GM18517 (cell line): ENCODE measurements at regions not wholly inside any gene's neighbourhood (a gene's known extent, or its start where the extent isn't known, plus 50 kb on each side); places are given as distances from the start of the nearest gene placed in this dataset.

ENCODE experiments used
- ATAC-seq: cut with Tn5 transposase; IDR thresholded peaks from one replicate; pipeline ENCODE4 v1.9.1; 2021; ENCODE audit warnings: mild to moderate bottlenecking, moderate library complexity; ENCODE audit not compliant: unreplicated experiment

DNA sequence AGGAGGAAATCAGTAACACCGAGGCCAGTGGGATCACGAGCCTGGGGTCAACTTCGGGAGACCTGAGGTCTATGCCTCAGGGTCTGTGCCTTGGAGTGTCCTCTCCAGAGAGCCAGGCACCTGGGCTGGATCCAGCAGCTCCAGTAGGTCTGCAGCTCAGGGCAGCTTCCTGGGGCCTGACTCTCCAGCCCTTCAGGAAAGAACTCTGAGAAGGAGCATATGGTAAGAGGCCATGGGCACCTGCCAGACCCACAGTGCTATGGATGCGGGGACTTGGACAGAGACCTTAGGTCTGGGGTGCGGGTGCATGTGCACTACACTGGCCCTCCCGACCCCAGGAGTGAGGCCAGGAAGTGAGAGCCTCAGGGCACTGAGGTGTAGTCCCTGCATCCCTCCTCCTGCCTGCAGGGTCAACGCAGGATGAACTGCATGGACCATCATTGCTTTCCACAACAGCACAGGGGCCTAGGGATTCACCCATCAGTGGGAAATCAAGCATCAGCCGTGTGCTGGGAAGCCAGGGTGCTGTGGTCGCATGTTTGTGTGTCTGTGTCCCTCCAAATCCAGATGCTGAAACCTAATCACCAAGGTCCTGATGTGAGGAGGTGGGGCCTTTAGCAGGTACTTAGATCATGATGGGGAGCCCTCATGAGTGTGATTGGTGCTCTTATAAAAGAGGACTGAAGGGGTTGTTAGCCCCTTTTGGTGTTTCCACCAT lies 210.9 kb upstream of the CST7 start:
- no peak for ATAC-seq

DNA sequence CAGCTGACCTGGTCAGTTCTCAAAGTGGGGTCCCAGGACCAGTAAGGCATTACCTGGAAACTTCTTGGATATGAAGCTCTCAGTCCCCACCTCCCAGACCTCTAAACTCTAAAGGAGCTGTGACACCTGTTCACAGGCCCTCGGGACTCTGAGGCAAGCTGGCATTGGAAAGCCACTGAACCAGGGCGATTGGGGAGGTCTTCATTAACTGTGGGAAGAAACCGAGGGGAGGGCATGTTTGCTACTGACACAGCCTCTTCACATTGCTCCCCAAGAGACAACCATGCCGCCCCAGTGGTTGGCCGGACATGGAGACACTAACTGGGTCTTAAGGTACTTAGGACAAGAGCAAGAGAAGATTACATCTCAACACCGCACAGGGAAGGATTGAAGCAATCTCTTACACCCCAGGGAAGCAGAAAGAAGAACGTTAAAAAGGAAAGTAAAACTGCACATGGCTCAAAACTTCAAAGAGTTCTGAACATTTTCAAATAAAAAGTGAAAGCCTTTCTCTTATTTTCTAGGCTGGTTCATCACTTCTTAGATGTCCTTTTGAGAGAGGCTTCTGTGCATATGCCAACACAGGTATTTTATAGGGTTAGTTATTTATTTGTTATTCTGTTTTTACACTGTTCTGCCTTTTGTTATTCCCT lies 210.0 kb upstream of the CST7 start:
- no peak for ATAC-seq

DNA sequence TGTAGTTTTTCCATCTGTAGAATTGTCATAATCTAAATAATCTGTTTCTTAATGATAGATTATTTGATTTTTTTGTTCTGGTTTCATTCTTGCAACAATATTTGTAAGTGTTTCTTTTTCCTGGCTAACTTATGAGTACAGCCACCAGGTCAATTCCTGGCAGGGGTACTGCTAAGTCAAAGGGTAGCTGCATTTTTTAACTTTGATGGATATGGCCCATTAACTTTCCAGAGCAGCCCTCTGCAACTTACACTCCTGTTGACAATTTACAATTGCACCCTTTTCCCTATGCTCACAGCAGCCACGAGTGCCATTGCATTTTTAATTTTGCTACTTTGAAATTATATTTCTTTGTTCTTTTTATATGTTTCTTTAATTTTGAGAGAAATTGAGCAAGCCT lies 209.3 kb upstream of the CST7 start:
- ATAC-seq = no peak

DNA sequence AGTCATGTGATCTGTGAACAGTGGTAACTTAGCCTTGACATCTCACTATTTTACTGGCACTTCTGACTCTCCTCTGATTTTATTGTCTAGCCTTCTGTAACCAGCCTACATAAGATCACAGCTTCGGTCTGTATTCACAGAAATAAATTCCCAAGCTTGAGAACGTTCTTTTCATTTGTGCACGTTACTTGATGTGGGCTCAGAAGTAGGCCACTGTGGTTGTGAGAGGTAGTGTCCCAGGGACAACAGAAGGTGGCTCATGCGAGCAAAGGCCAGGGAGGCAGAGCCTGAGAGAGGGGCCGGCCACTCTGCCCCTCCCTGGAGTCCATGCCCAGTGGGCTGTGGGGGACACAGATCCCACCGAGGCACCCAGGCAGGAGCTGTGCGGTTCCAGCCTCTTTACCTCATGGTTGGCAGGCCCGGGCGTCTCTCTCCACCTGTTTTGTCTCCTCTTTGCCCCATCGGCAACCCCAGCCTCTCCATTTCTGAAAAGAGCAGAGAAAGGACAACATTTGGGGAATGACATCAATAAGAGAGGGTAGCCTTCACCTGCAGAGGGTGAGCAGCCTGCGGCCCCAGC lies 207.5 kb upstream of the CST7 start:
- ATAC-seq = no peak

DNA sequence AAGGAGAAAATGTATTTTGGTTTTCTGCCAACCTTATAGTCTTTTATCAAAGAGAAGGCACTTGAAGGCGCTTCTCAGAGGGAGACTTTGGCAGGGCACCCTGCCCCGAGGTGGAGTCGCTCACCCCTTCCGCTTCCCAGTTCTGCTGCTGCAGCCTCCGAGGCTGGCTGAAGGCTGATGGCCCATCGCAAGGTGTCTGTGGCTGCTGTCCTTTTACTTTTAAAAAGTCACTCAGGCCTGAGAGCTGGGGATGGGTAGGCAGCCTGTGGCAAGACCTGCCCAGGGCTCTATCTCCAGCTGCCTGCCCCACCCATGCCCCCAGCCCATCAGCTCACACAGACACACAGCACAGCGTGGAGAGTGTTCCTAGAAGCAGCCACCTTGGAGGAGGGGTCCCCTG lies 206.6 kb upstream of the CST7 start:
- ATAC-seq = no peak

DNA sequence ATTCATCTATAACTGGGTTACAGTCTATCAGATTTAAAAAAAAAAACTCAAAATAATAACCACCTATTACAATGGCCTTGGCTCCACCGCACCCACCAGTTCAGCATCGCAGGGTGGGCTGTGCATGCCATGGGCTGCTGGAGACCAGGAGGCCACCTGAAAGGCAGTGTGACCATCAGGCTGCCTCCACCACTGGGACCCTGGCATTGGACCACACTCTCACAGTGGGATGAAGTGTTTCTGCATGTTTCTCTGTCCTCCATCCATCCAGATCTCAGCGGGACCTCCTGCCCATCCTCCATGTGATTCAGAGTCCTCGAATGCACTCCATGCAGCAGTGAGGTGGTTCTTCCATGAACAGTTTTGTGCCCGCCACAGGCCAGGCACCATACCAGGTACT lies 206.1 kb upstream of the CST7 start:
- no peak for ATAC-seq

DNA sequence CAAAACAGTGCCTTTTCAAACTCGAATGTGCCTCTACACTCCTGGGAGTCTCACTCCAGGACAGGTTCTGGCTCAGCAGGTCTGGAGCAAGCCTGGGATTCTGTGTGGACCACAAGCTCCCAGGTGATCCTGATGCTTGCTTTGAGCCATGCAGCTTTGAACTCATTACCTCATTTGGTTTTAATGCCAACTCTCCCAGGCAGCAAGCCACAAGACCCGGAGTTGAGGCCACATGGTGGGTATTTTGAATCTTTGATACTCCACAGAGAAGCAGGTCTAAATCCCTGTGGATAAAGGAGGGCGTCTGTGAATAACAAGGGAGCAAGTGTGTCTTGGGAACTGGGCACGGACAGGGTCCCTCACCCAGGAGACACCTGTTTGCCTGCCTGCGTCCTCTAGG lies 205.4 kb upstream of the CST7 start:
- no peak for ATAC-seq

DNA sequence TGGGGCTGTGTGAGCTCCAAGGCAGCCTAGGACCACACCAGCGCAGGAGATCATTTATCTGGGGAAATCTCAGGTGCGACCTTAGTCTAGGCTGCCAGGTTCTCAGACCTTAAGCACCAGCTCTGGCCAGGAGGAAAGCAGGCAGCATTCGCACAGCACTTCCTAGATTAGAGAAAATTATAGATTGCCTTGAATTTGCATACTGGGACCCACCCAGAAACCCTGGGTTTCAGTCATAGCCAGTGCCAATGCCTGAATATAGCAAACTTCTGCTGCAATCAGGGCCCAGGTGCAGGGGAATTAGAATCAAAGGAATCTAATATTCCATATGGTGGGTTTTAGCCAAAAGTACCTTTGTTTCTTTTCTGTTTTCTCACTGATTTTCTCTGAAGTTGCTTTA lies 204.3 kb upstream of the CST7 start:
- no peak for ATAC-seq

DNA sequence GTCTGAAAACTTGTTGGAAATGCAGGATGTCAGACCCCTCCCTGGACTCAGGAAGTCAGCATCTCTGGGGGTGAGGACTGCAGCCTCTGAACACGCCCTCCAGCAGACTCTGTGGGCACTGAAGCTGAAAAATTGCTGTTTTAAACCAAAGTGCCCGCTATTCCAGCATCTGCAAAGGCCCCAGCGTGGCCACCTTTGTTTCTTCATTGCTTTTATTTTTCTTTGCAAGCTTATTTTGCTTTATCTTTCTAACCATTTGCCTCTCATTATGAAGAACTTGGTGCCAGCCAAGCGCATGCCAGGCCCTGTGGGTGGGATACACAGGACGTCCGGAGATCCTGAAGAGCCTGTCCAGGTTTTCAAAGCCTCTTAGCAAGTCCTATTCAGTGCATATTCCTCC lies 203.9 kb upstream of the CST7 start:
- no peak for ATAC-seq

DNA sequence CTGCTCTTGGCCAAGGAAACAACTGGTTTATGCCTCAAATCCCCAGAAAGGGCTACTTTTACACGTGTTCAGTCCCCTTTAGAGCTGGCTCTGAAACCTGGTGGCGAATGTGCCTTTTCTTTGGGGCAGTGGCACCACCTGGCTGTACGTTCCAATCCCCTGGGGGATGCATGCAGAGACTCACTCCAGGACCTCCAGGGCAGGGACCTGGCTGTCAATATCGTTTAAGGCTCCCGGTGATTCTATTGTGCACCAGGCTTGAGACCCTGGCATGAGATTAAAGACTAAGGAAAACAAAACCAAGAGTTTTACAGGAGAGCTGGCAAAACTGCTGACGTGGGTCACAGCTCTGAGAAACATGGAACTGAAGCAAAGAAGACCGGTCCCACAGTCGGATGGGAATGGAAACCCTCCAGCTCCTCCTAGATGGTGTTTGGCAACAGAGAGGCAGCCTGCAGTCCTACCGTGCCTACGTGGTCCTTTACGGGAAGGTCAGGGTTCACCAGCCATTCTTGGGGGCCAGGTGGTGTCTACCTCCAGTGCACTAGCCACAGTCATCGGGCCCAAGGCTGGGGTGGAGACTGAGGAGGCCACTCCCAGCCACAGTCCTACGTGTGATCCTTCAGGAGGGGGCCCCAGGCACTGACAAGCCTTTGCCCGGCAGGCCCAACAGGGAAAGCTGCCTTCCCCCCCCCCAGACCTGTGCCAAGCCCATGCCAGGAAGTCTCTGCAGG lies 203.3 kb upstream of the CST7 start:
- no peak for ATAC-seq

DNA sequence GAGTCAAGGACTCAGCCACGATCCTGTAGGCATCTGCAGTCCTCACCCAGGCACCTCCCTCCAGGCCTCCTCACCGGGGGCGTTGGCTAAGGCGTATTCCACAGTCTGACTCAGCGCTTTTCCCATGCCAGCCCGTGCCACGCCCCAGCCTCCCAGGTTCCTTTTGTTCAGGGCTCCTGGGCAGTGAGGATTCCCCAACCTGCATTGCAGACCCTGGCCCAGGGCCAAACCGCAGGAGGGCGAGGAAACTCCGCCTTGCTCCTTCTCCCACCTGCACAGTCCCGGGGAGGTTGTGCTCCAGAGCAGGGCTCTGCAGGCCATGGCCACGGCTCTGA lies 202.8 kb upstream of the CST7 start:
- ATAC-seq = no peak

DNA sequence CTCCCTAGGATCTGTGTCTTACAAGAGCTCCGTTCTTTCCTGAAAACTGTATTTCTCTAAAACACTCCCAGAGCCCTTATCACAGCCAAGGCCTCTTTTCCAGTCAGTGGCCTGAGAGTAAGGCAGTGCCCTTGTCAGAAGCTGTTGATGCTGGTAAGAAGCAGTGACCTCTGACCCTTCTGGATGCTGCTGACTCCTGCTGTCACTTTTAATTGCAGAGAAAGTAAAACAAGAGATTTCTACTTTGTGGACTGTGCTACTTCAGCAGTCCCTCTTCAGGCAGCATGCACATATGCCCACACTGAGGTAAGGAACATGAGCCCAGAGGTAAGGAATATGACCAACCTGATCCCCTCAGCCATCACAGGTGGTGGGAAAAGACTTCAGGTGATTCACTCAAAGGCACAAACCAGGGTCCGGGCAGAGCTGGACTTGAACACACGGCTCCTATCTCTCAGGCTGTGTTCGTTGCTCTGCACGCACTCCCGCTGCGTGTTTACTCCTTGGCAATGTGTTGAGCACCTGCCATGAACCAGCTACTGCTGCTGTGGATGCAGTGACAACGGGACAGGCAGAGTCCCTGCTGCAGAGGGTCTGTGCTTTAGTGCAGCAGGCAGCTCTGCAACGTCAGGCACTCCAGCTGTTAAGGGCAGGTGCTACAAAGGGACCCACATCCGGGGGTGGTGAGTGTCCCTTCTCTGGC lies 201.9 kb upstream of the CST7 start:
- ATAC-seq = no peak

DNA sequence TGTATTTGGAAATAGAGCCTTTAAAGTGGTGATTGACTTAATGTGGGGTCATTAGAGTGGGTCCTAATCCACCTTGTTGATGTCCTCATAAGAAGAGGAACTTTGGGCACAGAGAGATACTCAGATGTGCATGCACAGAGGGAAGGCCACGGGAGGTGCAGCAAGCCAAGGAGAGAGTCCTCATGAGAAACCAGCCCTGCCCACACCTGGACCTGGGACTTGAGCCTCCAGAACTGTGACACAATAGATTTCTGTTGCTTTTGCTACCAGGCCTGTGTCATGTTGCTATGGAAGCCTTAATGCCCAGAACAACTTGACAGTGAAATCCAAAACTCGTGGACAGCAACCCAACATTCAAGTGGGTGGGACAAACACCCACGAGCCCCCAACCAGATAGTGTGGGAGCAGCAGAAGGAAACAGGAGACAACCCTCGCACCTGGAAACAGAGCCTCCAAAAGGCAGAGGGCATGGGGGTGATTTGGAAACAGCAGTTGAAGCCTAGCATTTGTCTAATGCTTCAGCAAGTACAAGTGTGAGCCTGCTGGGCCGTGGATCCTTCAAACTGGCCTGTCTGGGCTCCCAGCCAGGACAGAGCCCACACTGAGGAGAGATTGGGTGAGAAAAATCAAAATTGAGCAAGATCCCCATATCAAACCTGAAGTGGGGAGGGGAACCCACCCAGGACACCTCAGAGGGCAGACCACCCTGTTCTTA lies 201.0 kb upstream of the CST7 start:
- ATAC-seq = no peak

DNA sequence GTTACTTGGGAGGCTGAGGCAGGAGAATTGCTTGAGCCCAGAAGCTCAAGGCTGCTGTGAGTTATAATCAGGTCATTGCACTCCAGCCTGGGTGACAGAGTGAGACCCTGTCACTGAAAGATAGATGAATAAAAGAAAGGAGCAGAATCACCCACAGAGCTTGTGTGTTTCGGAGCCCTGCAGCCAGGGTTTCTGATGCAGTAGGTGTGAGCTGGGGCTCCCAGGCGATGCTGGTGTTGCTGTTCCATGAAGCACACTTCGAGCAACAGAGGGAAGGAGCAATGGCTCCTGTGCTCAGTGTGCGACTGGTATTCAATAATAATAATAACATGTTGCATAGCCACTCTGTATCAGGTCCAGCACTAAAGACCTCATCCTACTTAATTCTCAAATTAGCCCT lies 197.5 kb upstream of the CST7 start:
- ATAC-seq = no peak

DNA sequence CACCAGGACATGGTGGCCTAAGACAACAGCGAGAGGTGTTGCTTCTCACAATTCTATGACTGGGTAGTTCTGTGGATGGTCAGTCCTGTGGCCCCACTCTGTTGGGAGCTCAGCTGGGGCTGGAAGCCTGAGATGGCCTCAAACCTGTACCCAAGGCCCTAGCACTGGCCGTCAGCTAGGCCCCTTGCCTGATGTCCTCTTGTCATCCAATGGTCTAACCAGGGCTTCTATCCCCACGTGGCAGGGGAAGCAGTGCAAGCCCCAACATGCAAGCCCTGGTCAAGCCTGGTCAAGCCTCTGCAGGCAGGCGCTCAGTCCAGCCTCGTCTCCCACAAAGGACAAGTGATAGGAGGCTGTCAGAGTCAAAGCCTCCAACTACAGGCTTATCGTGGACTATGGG lies 196.5 kb upstream of the CST7 start:
- ATAC-seq = no peak

DNA sequence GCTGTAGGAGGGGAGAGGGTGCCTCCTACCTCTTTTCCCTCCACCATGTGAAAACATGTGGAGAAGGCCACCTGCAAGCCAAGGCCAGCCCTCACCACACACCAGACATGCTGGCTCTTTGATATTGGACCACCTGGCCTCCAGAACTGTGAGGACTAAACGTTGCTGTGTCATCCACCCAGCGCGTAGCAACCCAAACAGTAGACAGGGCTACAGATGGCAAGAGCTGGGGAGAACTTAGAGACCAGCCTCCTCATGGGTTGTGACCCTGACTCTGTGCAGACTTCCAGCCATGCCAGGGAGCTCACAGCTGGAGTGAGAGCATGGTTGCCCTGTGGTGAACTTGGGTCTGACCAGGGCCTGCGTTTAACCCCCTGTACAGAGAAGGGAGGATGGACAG lies 195.9 kb upstream of the CST7 start:
- no peak for ATAC-seq

DNA sequence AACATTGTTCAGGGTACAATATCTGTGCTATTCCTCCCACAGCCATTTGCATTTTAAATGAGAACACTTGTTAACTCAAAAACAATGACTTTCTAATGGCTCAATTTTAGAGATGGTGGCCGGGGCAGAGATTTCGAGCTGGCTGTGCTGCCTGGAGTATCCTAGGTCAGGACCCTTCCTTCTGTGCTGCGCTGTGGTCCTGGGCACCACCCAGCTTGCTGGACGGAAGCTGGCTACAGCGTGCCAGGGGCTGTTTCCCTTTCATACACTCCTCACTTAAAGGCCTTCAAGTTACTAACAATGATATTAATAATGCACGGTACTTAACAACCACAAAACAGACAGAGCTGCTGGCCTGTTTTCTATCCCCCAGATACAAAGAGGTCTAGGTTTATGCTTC lies 194.4 kb upstream of the CST7 start:
- ATAC-seq = no peak

DNA sequence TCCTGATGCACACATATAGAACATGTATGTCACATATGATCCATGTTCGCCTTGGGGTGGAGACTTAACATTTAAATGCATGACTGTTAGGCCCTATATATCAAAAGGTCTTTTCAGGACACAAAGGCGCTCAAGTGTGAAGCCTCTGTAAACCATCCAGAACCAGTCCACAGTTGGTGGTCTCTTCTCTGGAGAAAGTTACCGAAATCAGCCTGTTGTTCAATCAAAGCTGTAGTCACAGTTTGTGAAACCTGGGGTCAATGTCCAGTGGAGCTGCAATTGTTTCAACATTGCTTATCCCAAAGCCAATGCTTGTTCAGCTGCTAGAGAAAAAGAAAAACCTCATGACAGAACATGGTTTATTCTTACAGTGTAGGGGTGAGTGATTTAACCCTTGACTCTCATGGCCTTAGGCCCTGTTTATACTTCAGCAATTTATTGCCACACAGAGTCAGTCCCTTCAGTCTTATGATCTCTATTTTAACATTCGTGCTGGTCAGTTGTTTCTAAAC lies 193.6 kb upstream of the CST7 start:
- no peak for ATAC-seq

DNA sequence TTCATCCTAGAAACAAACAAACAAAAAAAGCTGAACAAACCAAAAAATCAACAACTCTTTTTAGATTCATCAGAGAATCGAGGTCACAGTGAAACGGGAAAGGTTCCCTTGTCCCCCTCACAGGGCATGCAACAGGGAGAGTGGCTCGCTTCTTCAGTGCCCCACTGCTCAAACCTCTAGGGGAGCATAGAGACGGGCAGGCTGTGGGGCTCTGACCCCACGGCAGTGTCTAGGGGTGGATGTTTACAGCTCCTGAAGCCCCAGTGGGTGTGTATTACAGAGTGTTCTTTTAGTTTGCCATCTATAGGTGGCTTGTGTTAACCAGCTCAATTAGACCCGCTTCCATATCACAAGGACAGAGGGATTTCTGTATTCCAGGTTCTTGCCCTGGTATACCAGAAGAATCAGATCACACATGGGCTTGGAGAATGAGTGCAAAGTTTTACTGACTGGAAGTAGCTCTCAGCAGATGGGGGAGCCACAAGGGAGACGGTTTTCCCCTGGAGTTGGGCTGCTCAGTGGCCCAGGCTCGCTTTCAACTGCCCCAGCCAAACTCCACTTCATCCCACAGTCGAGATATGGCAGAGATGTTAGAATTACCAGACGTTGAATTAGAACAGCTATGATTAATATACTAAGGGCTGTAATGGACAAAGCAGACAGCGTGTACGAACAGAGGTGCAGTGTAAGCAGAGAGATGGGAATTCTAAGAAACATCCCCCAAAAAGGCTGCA lies 192.6 kb upstream of the CST7 start:
- ATAC-seq = no peak
